ENCODE measurements at regions not wholly inside any gene's neighbourhood (a gene's known extent, or its start where the extent isn't known, plus 50 kb on each side); places are given as distances from the start of the nearest gene placed in this dataset.
"Not testable (repeated sequence)": the region's sequence is repeated elsewhere in the genome, so short reads cannot be mapped to it uniquely, and the experiment has no call there.

DNA sequence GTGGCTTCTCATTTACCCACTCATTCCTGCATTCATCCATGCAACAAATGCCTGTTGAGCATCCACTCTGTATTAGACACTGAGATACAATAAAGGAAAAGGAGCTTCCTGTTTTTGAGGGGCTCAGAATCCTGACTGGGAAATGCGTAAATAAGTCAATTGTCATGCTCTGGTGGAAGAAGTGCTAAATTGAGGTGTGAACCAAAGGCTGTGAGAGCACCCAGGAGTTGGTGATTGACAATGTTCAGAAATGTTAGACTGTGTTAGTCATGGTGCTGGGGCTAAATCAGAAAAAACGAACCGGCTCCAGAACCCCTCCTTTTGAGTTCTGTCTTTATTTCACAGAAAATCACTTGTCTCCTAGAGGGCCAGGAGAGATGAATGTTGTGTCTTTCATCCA, 558.6 kb upstream of the SGCD start:
- no peak for DNase-seq (ENCODE audit: low read depth)

- DNase-seq (ENCODE audit: low read depth), result no peak
Measured at GRCh38 chr5:155772009-155772662, 554.8 kb upstream of the SGCD start.

DNA sequence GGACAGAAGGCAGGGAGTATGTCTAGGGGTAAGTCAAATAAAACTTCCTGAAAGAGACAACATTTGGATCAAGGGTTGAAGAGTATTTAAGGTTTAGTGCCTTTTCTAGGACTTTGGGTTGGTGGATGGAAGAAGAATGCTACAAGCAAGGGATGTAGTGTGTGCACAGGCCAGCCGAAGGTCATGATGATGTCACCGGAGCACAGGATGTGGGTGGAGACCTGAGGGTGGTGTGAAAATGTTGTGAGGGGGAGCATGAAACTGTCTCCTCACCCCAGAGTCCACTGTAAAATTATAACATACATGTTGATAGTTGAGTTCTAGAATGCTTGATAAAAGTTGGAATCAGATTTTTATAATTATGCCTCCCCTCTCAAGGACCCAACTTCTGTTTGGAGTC, 553.3 kb upstream of the SGCD start:
- no peak for DNase-seq (ENCODE audit: low read depth)

GRCh38 chr5:155780260-155780659, 546.7 kb upstream of the SGCD start:
- DNase-seq (ENCODE audit: low read depth), result no peak

DNA sequence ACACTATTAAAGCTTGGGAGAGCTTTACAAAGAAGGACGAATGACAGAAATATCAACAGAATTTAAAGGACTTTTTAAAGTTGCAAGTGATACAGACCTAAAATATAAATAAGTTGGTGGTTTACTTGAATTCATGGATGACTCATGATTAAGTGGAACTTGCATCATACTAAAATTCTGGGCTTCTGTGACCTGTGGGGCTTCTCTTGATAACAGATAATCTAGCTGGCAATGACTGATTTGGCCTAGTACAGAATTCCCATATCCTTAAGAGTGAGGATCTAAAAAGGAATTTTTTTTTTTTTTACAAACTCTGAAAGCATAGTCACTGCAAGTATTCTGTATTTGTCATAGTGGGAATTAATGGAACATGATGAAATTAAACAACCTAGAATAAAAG, 543.7 kb upstream of the SGCD start:
- no peak for DNase-seq (ENCODE audit: low read depth)

DNA sequence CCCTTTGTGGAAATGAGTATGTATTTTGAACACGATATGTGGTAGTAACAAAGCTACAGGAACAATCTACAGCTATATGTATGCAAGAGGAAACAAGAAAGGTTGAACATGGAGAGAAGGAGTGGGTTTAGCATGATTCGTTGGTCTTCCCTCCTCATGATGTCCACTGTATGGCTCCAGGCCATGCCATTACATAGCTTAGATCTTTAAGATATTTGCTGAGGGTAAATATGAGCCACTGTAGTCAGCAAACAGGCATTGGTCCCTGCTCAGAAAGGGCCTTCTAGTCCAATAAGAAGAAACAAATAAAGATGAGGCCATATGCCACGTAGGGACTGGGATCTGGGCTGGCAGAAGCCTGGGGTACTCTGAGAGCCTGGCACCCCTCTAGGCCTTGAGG, 543.2 kb upstream of the SGCD start:
- no peak for DNase-seq (ENCODE audit: low read depth)

GRCh38 chr5:155786108-155786507, 540.9 kb upstream of the SGCD start:
- DNase-seq (ENCODE audit: low read depth), result no peak

DNA sequence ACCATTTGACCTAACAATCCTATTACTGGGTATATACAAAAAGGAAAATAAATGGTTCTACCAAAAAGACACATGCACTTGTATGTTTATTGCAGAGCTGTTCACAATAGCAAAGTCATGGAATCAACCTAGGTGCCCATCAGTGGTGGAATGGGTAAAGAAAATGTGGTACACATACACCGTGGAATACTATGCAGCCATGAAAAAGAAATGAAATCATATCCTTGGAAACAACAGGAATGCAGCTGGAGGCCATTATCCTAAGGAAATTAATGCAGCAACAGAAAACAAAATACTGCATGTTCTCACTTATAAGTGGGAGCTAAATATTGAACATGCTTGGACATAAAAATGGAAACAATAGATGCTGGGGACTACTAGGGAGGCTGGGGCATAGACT, 534.1 kb upstream of the SGCD start:
- no peak for DNase-seq (ENCODE audit: low read depth)

- peak; percentile 9 for DNase-seq (ENCODE audit: low read depth)
Measured at GRCh38 chr5:155794795-155795194, 532.2 kb upstream of the SGCD start.

DNA sequence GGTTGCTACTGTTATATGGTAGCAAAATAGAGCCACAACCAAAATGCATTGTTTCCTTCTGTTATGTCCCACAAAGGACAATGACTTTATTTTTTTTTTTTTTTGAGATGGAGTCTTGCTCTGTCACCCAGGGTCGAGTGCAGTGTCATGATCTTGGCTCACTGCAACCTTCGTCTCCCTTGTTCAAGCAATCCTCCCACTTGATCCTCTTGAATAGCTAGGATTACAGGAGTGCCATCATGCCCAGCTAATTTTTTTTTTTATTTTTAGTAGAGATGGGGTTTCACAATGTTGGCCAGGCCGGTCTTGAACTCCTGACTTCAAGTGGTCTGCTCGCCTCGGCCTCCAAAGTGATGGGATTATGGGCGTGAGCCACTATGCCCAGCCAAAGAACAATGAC, 527.7 kb upstream of the SGCD start:
- no peak for DNase-seq (ENCODE audit: low read depth)

DNA sequence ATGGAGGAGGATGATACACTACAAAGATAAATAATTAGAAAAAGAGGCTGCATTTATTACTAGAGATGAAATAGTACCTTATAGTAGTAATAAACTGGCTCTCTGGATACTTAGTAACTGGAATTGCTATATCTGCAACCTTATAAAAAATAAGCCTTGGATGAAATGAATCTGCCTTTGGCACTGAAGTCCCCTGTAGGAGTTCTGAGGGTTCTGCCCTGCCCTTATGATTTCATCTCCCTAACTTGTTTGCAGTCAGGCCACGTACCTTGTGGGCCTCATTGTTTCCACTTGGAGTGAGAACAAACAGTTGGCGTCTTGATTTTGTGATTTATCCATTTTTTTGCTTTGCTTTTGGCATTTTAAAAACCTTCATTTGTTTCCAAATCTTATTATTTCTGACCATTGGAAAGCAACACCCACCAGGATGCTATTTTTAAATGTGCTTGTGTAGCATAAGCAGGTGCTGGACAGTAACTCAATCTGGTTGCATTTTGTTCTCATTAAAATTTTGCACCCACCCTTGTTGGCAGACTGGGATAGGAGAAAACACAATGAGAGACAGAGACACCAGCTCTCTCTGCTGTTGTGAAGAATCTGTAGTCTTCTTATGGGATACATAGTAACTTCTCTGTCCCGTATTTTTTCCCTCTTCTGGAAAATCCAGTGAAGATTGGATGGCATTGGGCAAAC, 518.9 kb upstream of the SGCD start:
- DNase-seq (ENCODE audit: low read depth), result no peak

DNA sequence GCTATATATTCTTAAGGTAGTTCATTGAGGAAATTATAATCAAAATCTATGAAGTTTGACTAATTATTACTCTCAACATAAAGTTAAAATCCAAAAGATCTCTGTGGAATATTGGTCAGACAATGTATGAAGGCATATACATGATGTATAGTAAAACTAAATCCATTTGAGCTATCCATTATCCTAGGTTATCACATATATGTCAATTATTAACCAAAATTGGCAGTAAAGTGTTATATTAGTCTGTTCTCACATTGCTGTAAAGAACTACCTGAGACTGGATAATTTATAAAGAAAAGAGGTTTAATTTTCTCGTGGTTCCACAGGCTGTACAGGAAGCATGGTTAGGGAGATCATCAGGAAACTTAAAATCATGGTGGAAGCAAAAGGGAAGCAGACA, 511.7 kb upstream of the SGCD start:
- no peak for DNase-seq (ENCODE audit: low read depth)

DNA sequence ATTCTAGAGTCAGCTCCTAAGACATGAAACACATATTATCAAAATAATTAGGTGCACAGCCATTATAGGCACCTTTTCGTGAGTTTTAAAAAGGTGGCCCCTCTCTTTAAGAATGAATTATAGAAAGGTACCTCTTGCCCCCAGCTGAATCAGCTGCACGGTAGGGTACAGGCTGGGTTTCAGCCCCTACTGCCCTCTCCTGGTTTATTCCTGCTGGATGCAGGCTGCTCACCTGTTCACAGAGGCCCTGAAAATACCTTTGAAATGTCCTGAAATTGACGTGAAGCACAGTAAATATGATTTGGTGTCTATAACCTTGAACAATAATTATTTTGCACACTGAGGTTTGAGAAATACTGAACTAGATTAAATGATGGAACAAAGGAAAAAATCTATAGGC, 504.8 kb upstream of the SGCD start:
- DNase-seq (ENCODE audit: low read depth), result no peak

DNA sequence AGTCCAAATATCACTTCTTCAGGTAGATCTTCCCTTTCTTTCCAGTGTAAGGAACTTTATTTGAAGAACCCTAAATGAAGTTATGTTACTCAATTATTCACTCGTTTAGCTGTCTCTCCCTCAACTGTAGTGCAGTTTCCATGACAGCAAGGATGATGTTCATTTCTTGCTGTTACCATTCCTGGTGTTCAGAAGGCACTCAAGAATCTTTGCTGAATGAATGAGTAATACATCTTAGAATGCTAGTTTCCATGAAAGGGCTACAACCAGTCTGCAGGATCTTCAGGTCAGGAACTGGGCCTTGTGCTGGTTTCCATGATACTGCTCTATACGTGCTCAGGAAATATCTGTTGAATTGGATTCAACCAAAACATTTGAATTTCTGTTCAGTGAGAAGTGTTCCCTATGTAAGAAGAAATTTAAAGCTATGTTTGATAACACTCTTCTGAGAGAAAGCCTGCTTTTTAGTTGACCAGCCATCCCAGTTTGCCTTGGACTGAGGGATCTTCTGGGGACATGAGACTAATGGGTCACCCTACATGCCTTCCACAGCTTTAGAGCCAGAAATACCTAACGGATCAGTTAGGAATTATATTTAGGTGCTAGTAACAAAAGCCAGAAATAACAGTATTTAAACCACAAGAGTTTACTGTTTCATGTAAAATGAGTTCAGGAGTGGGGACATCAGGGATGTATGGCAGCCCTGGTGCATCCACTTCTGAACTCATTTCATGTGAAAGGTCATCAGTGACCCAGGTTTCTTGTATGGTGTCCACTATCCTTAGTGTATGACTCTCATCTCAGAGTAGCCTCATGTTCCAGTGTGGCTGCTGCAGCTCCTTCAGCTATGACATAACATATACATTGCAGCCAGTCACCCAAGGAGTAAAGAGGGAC, 500.1 kb upstream of the SGCD start:
- no peak for DNase-seq (ENCODE audit: low read depth)

- not testable (repeated sequence) for DNase-seq (ENCODE audit: low read depth)
Measured at GRCh38 chr5:155827508-155827815, 499.5 kb upstream of the SGCD start.

DNA sequence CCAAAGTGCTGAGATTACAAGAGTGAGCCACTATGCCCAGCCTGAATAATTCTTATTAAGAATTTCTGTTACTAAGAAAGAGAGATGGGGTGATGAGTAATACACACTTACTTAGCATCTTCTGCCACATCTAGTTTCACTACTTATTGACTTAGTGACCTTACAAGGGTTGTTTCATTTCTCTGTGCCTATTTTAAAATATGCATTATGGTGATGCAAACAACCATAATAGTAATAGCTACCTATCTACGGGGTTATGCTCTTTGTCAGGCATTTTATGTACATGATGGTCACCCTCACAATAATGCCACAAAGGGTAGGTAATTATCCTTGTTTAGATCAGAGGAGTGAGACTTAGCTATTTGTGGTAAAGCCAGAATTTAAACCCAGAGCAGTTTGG, 499.0 kb upstream of the SGCD start:
- no peak for DNase-seq (ENCODE audit: low read depth)

- no peak for DNase-seq (ENCODE audit: low read depth)
Measured at GRCh38 chr5:155831491-155831890, 495.5 kb upstream of the SGCD start.

DNA sequence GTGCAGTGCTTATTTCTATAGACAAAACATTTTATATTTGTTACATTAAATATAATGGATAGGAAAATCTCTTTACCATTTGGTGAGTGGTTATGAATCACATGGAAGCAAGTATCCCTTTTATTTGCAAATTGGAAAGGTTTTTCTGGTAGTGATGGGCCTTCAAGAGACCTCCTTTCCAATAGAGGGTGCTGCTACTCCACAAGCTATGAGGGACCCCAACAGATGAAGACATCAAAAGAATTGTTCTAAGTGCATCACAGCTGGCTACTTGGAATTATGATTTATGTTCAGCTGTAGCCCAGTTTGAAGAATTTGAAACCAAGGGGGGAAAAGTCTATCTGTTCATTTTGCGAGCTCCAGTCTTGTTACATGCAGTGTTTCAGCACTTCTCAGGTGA, 493.7 kb upstream of the SGCD start:
- no peak for DNase-seq (ENCODE audit: low read depth)

GRCh38 chr5:155834271-155834975, 492.5 kb upstream of the SGCD start:
- no peak for DNase-seq (ENCODE audit: low read depth)

DNA sequence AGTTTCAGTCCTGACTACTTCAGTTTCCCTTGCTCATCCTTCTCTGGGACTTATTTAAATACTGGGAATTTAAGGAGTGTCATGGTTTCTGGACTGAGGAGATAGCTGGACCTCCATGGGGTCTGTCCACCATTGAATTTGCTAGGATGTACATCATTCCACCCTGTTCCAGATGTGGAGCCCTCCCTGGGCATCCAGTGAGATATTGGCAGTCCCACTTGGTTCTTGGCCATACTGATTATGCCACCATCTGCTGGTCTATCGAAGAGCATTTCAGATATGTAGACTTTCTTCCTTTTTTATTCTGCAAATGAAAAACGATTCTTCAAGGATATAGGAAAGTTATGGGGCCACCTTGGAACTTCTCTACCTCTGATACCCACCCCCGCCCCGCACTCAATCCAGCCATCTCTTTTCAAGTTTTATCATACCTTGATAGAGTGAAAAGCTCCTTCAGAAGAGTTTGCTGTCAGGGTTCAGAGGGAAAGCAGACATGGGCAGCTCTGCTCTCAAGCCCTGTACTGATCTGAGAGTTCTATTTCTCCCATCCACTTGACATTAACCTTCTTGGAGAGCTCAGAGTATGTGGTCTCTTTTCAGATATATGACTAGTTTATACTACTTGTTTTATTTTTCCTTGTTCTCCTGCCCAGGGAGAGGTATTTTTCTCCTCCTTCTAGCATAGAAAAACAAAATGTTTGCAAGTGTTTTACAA, 490.7 kb upstream of the SGCD start:
- no peak for DNase-seq (ENCODE audit: low read depth)

- no peak for DNase-seq (ENCODE audit: low read depth)
Measured at GRCh38 chr5:155838394-155838793, 488.6 kb upstream of the SGCD start.

Measured in iris pigment epithelial cell (primary cell).